ENCODE measurements at regions not wholly inside any gene's neighbourhood (a gene's known extent, or its start where the extent isn't known, plus 50 kb on each side); places are given as distances from the start of the nearest gene placed in this dataset.

DNA sequence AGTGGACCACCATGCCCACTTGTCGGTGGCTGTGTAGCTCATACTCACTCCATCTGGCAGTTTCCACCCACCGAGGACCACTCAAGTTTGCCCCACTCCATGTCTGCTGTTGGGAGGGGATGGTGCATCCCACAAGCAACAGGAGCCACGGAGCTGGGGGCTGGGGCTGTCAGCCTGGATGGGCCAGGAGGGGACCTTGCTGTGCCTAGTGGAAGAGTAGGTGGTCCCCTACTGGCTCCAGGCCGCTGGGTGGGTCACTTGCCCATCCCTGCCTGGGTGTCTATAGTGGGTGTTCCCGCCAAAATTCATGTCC, 57.0 kb downstream of the SMIM38 start:
- TF ChIP-seq, protein P1, sequence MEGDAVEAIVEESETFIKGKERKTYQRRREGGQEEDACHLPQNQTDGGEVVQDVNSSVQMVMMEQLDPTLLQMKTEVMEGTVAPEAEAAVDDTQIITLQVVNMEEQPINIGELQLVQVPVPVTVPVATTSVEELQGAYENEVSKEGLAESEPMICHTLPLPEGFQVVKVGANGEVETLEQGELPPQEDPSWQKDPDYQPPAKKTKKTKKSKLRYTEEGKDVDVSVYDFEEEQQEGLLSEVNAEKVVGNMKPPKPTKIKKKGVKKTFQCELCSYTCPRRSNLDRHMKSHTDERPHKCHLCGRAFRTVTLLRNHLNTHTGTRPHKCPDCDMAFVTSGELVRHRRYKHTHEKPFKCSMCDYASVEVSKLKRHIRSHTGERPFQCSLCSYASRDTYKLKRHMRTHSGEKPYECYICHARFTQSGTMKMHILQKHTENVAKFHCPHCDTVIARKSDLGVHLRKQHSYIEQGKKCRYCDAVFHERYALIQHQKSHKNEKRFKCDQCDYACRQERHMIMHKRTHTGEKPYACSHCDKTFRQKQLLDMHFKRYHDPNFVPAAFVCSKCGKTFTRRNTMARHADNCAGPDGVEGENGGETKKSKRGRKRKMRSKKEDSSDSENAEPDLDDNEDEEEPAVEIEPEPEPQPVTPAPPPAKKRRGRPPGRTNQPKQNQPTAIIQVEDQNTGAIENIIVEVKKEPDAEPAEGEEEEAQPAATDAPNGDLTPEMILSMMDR (conservative IDR thresholded peaks at IDR 0.05; ENCODE audit: low read length) = no peak
- TF ChIP-seq EZH2phosphoT487 (IDR thresholded peaks at IDR 0.05; ENCODE audit: borderline replicate concordance) = no peak

Data from Loucy (cell line).